Spinal cord (tissue), 9 donors: ENCODE measurements at regions not wholly inside any gene's neighbourhood (a gene's known extent, or its start where the extent isn't known, plus 50 kb on each side); places are given as distances from the start of the nearest gene placed in this dataset.

Experiments
- DNase-seq, 6 donors: peaks; one replicate each; pipeline versions ENCODE4 v3.0.0 to v3.0.0-alpha.2; 2013 to 2015; ENCODE audit warnings: low spot score in 6 of 6, low read depth in 4 of 6
- H3K27ac ChIP-seq: one replicate; pipeline ENCODE4 v1.5.1; 2013; ENCODE audit warnings: low read depth, low read length, control low read depth
- H3K27me3 ChIP-seq: one replicate; pipeline ENCODE4 v1.6.1; 2013; ENCODE audit warnings: low read length; ENCODE audit not compliant: control insufficient read depth, insufficient read depth
- H3K36me3 ChIP-seq: one replicate; pipeline ENCODE4 v1.6.1; 2013; ENCODE audit warnings: low read length; ENCODE audit not compliant: control insufficient read depth, insufficient read depth
- H3K4me1 ChIP-seq: one replicate; pipeline ENCODE4 v1.6.1; 2013; ENCODE audit warnings: low read length; ENCODE audit not compliant: control insufficient read depth, insufficient read depth
- H3K4me3 ChIP-seq: one replicate; pipeline ENCODE4 v1.5.1; 2013; ENCODE audit warnings: low read depth, low read length, control low read depth
- H3K9me3 ChIP-seq: one replicate; pipeline ENCODE4 v1.6.1; 2013; ENCODE audit warnings: low read length; ENCODE audit not compliant: control insufficient read depth, insufficient read depth
- WGBS: methylation state at CpG from one replicate; pipeline ENCODE4 v1.1.5; 2013; ENCODE audit warnings: missing lambda C conversion rate; ENCODE audit not compliant: insufficient coverage; 5-methylcytosine and 5-hydroxymethylcytosine counted together
- donor health status: healthy.

- Histone ChIP-seq H3K27me3 (peaks cover 38% of the 10 kb centered on the region), H3K27ac (no peak overlapping the region), H3K4me3 (no peak overlapping the region), H3K4me1 (peaks cover 5% of the 10 kb centered on the region), H3K9me3 (no peaks in the 10 kb centered on the region), H3K36me3 (no peaks in the 10 kb centered on the region)
- peak in 1 of 6 donors; percentile 10 for DNase-seq
- WGBS = 54% methylated on average over 15 of the region's 19 CpGs
Measured at GRCh38 chr20:56952258-56953047, 314.0 kb downstream of the BMP7 start.

DNA sequence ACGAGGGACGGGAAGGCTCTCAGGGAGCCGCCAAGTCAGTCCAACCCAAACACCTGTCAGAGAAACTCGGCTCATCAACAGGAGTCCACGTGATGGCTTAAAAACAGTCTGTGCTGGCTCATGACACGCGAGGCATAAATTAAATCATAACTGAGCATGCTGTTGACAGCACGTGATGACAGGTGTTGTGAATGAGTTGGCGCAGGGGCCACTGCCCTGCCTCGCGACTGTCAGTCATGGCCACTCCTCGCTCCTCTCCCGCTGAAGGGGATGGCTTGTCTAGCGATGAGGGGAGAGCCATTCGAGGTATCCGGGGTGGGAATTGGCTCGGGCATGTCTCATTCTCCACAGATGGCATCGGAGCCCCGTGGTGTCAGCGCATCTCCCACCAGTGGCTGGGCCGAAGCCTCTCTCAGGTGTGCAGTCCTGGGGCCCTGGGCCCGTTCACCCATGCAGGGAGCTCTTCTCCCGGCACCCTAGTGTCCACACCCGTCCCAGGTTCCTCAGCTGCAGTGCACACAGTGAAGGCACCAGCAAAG, 313.3 kb downstream of the BMP7 start:
- Histone ChIP-seq H3K4me3 (no peak overlapping the region), H3K27me3 (peaks cover 39% of the 10 kb centered on the region)
- peak in 1 of 6 donors; percentile 57 for DNase-seq

DNA sequence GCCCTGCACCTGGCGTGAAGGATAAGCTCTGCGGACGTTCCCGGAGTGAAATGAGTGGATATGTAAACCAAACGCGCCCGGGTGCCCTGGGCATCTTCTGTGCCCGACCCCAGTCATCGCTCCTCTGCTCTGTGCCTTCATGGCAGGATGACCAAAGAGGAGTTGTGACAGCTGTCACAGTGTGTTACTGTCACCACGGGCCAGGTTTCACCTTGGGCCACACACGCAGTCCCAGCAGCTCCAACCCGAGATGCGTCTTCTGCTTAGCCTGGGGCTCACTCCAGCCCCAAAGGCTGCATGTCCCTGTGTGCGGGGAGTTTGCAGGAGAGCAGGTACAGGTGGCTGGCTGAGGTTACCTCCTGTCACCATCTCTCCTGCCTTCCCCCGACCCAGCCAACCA, 311.6 kb downstream of the BMP7 start:
- H3K4me3 ChIP-seq = no peak overlapping the region
- H3K4me1 ChIP-seq = peaks cover 14% of the 10 kb centered on the region
- no peaks in the 10 kb centered on the region for H3K36me3 ChIP-seq
- DNase-seq = no peak
- no peaks in the 10 kb centered on the region for H3K9me3 ChIP-seq
- peaks cover 47% of the 10 kb centered on the region for H3K27me3 ChIP-seq
- 93% methylated on average over 12 of the region's 15 CpGs for WGBS
- H3K27ac ChIP-seq = no peak overlapping the region

More for the DNA sequence above, 313.3 kb downstream of the BMP7 start:
- H3K4me1 ChIP-seq = peaks cover 12% of the 10 kb centered on the region
- H3K36me3 ChIP-seq = no peaks in the 10 kb centered on the region
- 89% methylated on average over 24 of the region's 24 CpGs for WGBS
- H3K27ac ChIP-seq = no peak overlapping the region
- no peaks in the 10 kb centered on the region for H3K9me3 ChIP-seq

DNA sequence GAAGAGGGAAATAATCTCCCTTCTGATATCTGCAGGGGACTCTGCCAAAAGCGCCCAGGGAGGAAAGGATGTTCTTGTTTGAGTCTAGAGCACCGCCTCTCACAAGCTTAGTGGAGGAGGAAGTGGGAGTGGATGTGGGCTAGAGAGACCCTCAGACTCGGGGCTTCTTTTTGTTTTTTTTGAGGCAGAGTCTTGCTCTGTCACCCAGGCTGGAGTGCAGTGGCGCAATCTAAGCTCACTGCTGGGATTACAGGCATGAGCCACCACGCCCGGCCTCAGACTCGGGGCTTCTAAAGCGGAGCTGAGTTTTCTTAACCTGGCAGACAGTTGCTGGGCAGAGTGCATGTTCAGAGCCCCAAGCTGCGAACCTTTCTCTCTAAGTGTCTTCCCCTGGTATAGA, 310.8 kb downstream of the BMP7 start:
- no peak overlapping the region for H3K4me3 ChIP-seq
- no peak for DNase-seq
- H3K27ac ChIP-seq = no peak overlapping the region
- H3K36me3 ChIP-seq = no peaks in the 10 kb centered on the region
- 53% methylated on average over 8 of the region's 9 CpGs for WGBS
- peaks cover 50% of the 10 kb centered on the region for H3K27me3 ChIP-seq
- no peaks in the 10 kb centered on the region for H3K9me3 ChIP-seq
- H3K4me1 ChIP-seq = peaks cover 14% of the 10 kb centered on the region

GRCh38 chr20:56956534-56956933, 309.9 kb downstream of the BMP7 start:
- DNase-seq = no peak
- Histone ChIP-seq H3K4me3 (no peak overlapping the region), H3K27ac (no peak overlapping the region), H3K4me1 (peaks cover 14% of the 10 kb centered on the region), H3K27me3 (peaks cover 46% of the 10 kb centered on the region), H3K36me3 (no peaks in the 10 kb centered on the region), H3K9me3 (no peaks in the 10 kb centered on the region)
- 94% methylated on average over 4 of the region's 7 CpGs for WGBS

DNA sequence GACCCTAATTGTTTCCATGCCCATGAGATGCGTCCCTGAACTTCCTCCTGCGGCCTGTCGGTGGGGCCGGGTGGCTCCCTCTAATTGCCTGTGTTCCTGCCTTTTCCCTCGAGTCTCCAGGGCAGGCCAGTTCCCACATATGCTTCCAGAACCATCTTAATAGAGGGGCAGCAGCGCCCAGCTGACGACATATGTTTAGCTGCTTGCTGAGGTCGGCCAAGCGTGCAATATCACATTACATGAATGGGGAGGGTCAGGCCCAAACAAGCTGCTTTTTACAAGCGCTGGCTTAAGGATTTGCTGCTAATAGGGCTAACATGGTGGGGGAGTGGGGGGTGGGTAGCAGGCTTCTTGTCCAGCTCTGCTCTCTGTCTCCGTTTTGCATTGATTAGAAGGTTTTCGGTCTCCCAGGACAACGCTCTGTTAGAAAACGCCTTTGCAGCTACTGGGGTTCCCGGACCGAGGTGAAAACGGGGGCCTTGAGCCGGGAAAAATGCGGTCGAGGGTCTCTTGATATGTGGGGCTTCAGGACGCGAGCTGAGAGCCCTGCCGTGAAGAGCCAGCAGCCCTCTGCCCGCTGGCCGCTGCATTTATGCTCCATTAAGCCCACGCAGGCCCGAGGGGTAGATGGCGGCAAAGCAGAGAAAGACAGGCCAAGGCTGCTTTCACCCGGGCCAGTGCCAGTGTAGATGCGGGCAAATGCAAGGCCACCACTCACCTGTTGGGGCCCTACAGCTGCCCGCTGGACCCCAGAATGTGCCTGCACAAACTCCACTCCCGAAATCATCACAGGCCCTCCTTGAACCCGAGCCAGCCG, 308.5 kb downstream of the BMP7 start:
- no peak overlapping the region for H3K27ac ChIP-seq
- no peaks in the 10 kb centered on the region for H3K36me3 ChIP-seq
- WGBS = 30% methylated on average over 34 of the region's 34 CpGs
- H3K4me3 ChIP-seq = no peak overlapping the region
- peak in 4 of 6 donors; percentile 19 to 83 (median 52) for DNase-seq
- no peaks in the 10 kb centered on the region for H3K9me3 ChIP-seq
- H3K27me3 ChIP-seq = peaks cover 42% of the 10 kb centered on the region
- H3K4me1 ChIP-seq = peaks cover 14% of the 10 kb centered on the region

GRCh38 chr20:56964901-56965300, 301.5 kb downstream of the BMP7 start:
- no CpG with 5 or more reads among the region's 2 CpGs for WGBS
- Histone ChIP-seq H3K27me3 (peaks cover 7% of the 10 kb centered on the region), H3K27ac (no peak overlapping the region), H3K4me3 (no peak overlapping the region), H3K36me3 (no peaks in the 10 kb centered on the region), H3K9me3 (no peaks in the 10 kb centered on the region), H3K4me1 (no peaks in the 10 kb centered on the region)
- no peak for DNase-seq

GRCh38 chr20:56967916-56968315, 298.5 kb downstream of the BMP7 start:
- Histone ChIP-seq H3K27me3 (peaks cover 8% of the 10 kb centered on the region), H3K4me1 (no peaks in the 10 kb centered on the region)
- WGBS = 77% methylated on average over 12 of the region's 12 CpGs

GRCh38 chr20:56968376-56969048, 297.9 kb downstream of the BMP7 start:
- 50% methylated on average over 1 of the region's 12 CpGs for WGBS
- Histone ChIP-seq H3K27me3 (peaks cover 13% of the 10 kb centered on the region), H3K4me3 (no peak overlapping the region)

More at GRCh38 chr20:56967916-56968315, 298.5 kb downstream of the BMP7 start:
- no peaks in the 10 kb centered on the region for H3K36me3 ChIP-seq
- H3K9me3 ChIP-seq = no peaks in the 10 kb centered on the region
- no peak overlapping the region for H3K27ac ChIP-seq
- no peak overlapping the region for H3K4me3 ChIP-seq
- DNase-seq = no peak

More at GRCh38 chr20:56968376-56969048, 297.9 kb downstream of the BMP7 start:
- Histone ChIP-seq H3K27ac (no peak overlapping the region), H3K4me1 (no peaks in the 10 kb centered on the region), H3K36me3 (no peaks in the 10 kb centered on the region), H3K9me3 (no peaks in the 10 kb centered on the region)
- peak in 1 of 6 donors; percentile 70 for DNase-seq
